Upper lobe of left lung (tissue), 6 donors: ENCODE measurements at regions not wholly inside any gene's neighbourhood (a gene's known extent, or its start where the extent isn't known, plus 50 kb on each side); places are given as distances from the start of the nearest gene placed in this dataset.

Experiments
- ATAC-seq, 2 donors: fragments of 200-7000 bp; cut with Tn5 transposase; one replicate each; pipeline ENCODE4 v1.9.1; 2022; ENCODE audit warnings: mild to moderate bottlenecking in 2 of 2, moderate library complexity in 2 of 2; ENCODE audit not compliant: low FRiP score in 2 of 2
- DNase-seq, 2 donors: peaks; one replicate each; pipeline ENCODE4 v3.0.0-alpha.2; 2019 to 2020
- H3K27ac ChIP-seq, 4 donors: fragments of 200-600 bp; sonication (generic); one replicate each; pipeline ENCODE4 v1.5.1; 2016 to 2019
- H3K27me3 ChIP-seq, 4 donors: fragments of 200-600 bp; sonication (generic); one replicate each; pipeline ENCODE4 v1.5.1; 2017 to 2019
- H3K36me3 ChIP-seq, 4 donors: fragments of 200-600 bp; sonication (generic); one replicate each; pipeline ENCODE4 v1.5.1; 2016 to 2019
- H3K4me1 ChIP-seq, 4 donors: fragments of 200-600 bp; sonication (generic); one replicate each; pipeline ENCODE4 v1.5.1; 2018 to 2019
- H3K4me3 ChIP-seq, 4 donors: fragments of 200-600 bp; sonication (generic); one replicate each; pipeline ENCODE4 v1.5.1; 2017 to 2019; ENCODE audit warnings: mild to moderate bottlenecking in 2 of 4, moderate library complexity in 1 of 4
- H3K9me3 ChIP-seq, 4 donors: fragments of 200-600 bp; sonication (generic); one replicate each; pipeline ENCODE4 v1.5.1; 2018 to 2019
- EP300 ChIP-seq, 4 donors: sonication (generic); formaldehyde crosslinking; IDR thresholded peaks; one replicate each; pipeline ENCODE4 v1.5.1; 2017; ENCODE audit warnings: antibody characterized with exemption in 4 of 4, control low read depth in 2 of 4
- POLR2A ChIP-seq, 4 donors: fragments of 450-650 bp; IDR thresholded peaks; one replicate each; pipeline ENCODE4 v1.5.1; 2016 to 2017; ENCODE audit warnings: antibody characterized with exemption in 4 of 4, mild to moderate bottlenecking in 2 of 4
- POLR2AphosphoS5 ChIP-seq, 2 donors: sonication (generic); formaldehyde crosslinking; IDR thresholded peaks; one replicate each; pipeline ENCODE4 v1.5.1; 2017; ENCODE audit warnings: antibody characterized with exemption in 2 of 2
- WGBS, 2 donors: methylation state at CpG; one replicate each; pipeline ENCODE4 v1.1.5; 2017 to 2018; 5-methylcytosine and 5-hydroxymethylcytosine counted together
- TF ChIP-seq, protein P1 (sequence below), 6 experiments: fragments of 450-650 bp in 4 of 6; fragments of 200-600 bp in 2 of 6; sonication (generic) in 2 of 6; IDR thresholded peaks; one replicate each; pipeline ENCODE4 v1.5.1; 2016 to 2019; ENCODE audit warnings: antibody characterized with exemption in 6 of 6
- donor health status: DM: no; HTN: no; CAD: no; lungs with moderate emphysema.
- donor health status: DM: no; HTN: yes; CAD: no; lungs with severe emphysema.

DNA sequence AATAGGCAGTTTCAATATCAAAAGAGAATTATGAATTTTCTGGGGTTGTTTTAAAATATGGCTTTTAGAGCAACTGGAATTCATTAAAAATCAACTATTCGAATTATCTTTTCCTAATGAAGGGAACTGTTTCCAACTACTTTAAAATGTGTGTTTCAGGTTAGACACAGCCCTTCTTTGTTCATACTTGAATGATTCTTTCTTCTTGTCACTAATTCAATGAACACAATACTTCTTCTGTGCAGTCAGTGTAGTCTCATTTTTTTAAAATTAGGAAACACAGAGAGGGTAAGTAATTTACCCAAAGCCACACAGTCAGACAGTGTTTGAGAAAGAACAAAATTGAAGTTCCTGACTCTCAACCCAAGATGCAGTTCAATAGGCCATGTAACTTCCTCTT is 414.0 kb downstream of the CCDC91 start:
- Histone ChIP-seq H3K27ac (no peak overlapping the region), H3K27me3 (no peaks in the 10 kb centered on the region), H3K4me3 (no peak overlapping the region), H3K9me3 (peaks cover 0 to 19% (median 9%) of the 10 kb centered on the region in 4 donors), H3K4me1 (no peaks in the 10 kb centered on the region), H3K36me3 (no peaks in the 10 kb centered on the region)
- 86 to 95% methylated on average over 1 of the region's 1 CpG for WGBS, 2 donors
- no peak for DNase-seq
- no peak for ATAC-seq
- TF ChIP-seq EP300 (IDR thresholded peaks at IDR 0.05) (no peak), POLR2A (IDR thresholded peaks at IDR 0.05) (no peak), POLR2AphosphoS5 (IDR thresholded peaks at IDR 0.05) (no peak)
- TF ChIP-seq, protein P1, sequence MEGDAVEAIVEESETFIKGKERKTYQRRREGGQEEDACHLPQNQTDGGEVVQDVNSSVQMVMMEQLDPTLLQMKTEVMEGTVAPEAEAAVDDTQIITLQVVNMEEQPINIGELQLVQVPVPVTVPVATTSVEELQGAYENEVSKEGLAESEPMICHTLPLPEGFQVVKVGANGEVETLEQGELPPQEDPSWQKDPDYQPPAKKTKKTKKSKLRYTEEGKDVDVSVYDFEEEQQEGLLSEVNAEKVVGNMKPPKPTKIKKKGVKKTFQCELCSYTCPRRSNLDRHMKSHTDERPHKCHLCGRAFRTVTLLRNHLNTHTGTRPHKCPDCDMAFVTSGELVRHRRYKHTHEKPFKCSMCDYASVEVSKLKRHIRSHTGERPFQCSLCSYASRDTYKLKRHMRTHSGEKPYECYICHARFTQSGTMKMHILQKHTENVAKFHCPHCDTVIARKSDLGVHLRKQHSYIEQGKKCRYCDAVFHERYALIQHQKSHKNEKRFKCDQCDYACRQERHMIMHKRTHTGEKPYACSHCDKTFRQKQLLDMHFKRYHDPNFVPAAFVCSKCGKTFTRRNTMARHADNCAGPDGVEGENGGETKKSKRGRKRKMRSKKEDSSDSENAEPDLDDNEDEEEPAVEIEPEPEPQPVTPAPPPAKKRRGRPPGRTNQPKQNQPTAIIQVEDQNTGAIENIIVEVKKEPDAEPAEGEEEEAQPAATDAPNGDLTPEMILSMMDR (IDR thresholded peaks at IDR 0.05) = no peak

DNA sequence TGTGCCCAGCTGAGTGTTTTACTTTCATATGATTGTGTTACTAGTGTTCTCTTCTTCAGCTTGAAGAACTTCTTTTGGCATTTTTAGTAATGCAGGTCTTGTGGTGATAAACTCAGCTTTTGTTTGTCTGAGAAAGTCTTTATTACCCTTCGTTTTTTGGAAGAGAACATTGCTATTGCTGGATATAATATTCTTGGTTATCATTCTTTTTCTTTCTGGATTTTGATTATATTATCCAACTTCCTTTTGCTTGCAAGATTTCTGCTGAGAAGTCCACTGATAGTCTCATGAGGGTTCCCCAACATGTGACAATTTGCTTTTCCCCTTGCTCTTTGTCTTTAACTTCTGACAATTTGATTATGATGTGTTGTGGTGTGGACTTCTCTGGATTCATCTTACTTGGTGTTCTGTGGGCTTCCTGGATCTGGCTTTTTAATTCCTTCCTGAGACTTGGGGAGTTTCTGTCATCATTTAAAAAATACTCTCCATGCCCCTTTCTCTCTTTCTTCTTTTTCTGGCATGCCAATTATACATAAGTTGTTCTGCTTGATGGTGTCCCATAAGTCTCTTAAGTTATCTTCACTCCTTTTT is 416.8 kb downstream of the CCDC91 start:
- H3K27me3 ChIP-seq = no peaks in the 10 kb centered on the region
- DNase-seq (no peak), ATAC-seq (no peak)
- no peak overlapping the region for H3K27ac ChIP-seq
- 76 to 86% methylated on average over 1 of the region's 1 CpG for WGBS, 2 donors
- H3K9me3 ChIP-seq = peaks cover 0 to 19% (median 9%) of the 10 kb centered on the region in 4 donors
- H3K4me1 ChIP-seq = no peaks in the 10 kb centered on the region
- TF ChIP-seq POLR2AphosphoS5 (IDR thresholded peaks at IDR 0.05) = no peak
- TF ChIP-seq, protein P1 (IDR thresholded peaks at IDR 0.05) = no peak
- TF ChIP-seq POLR2A (IDR thresholded peaks at IDR 0.05) = no peak
- TF ChIP-seq EP300 (IDR thresholded peaks at IDR 0.05) = no peak
- no peak overlapping the region for H3K4me3 ChIP-seq
- H3K36me3 ChIP-seq = no peaks in the 10 kb centered on the region

DNA sequence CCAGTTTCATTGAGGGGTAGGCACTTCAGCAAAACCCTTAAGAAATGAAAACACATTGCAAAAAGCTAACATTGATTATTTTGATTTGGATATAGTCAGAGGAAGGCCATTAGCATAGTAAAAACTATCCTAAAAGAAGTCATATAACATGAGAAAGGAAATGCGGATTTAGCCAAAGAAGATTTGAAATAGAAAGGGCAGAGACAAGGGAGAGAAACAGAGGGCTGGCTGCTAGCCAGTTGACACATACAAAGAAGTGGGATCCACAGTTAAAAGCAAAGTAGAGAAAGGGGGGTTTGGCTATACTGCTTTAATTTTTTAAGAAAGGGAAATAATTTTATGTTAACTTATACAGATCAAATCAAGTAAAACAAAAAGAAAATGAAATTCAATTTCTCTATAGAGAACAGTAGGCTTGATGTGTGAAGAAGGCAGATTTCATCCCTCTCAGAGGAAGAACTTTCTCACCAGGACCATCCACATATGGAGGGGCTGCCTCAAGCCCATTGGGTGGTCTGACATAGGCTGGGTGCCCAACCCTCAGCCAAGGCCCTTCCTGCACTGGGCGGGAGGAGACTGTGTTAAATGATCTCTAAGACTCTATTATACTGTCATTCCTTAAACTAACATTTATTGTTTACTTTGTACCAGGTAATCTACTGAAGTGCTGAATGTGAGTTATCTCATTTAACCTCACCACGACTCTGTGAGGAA is 420.3 kb downstream of the CCDC91 start:
- ATAC-seq = peak in 1 of 2 donors; percentile 54
- Histone ChIP-seq H3K4me3 (no peak overlapping the region), H3K9me3 (peaks cover 0 to 19% (median 9%) of the 10 kb centered on the region in 4 donors), H3K4me1 (no peaks in the 10 kb centered on the region), H3K27ac (no peak overlapping the region), H3K36me3 (no peaks in the 10 kb centered on the region), H3K27me3 (no peaks in the 10 kb centered on the region)
- no peak for DNase-seq
- WGBS, 2 donors = 49 to 58% methylated on average over 3 of the region's 3 CpGs
- TF ChIP-seq, protein P1 (IDR thresholded peaks at IDR 0.05) = no peak
- no peak for TF ChIP-seq EP300 (IDR thresholded peaks at IDR 0.05)
- no peak for TF ChIP-seq POLR2A (IDR thresholded peaks at IDR 0.05)
- no peak for TF ChIP-seq POLR2AphosphoS5 (IDR thresholded peaks at IDR 0.05)

DNA sequence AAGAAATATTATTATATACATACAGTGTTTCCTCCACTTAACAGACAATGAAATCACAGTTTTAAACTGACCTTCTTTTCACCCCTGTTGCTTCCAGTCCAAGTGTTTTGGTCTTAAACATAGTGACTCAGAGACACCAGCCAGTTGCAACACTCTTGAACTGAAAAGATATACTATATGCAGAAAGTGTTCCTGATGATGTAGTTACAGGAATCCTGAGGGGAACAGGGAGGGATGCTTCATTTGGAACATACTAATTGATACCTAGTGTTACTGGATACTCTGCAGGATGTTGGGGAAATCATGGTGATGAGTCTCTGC is 420.8 kb downstream of the CCDC91 start:
- no peaks in the 10 kb centered on the region for H3K36me3 ChIP-seq
- no peak overlapping the region for H3K27ac ChIP-seq
- peaks cover 0 to 19% (median 9%) of the 10 kb centered on the region in 4 donors for H3K9me3 ChIP-seq
- ATAC-seq (peak in 1 of 2 donors; percentile 85), DNase-seq (no peak)
- H3K4me3 ChIP-seq = no peak overlapping the region
- TF ChIP-seq POLR2AphosphoS5 (IDR thresholded peaks at IDR 0.05) (no peak), POLR2A (IDR thresholded peaks at IDR 0.05) (no peak), EP300 (IDR thresholded peaks at IDR 0.05) (no peak)
- TF ChIP-seq, protein P1 (IDR thresholded peaks at IDR 0.05) = no peak
- no peaks in the 10 kb centered on the region for H3K4me1 ChIP-seq
- no peaks in the 10 kb centered on the region for H3K27me3 ChIP-seq

DNA sequence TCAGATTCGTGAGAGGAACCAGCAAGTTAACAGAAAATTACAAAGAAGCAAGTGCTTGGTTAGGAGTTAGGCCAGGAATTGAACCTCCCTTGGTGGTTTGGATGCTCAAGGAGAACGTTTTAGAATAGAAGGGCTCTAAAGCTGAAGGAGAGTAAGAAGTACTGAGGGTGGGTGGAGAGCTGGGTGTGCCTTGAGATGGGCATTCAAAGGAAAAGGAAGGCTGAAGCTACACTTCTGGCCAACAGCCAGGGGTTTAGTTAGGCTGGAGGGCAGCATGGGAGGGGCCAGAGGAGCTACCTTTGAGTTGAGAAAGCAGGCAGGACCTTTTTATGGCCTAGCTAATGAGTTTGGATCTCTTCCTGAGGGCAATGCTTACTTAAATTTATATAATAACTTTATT is 421.2 kb downstream of the CCDC91 start:
- H3K27ac ChIP-seq = no peak overlapping the region
- no peaks in the 10 kb centered on the region for H3K36me3 ChIP-seq
- H3K9me3 ChIP-seq = peaks cover 0 to 19% (median 9%) of the 10 kb centered on the region in 4 donors
- H3K27me3 ChIP-seq = no peaks in the 10 kb centered on the region
- H3K4me1 ChIP-seq = no peaks in the 10 kb centered on the region
- H3K4me3 ChIP-seq = no peak overlapping the region
- TF ChIP-seq, protein P1 (IDR thresholded peaks at IDR 0.05) = no peak
- peak in 1 of 2 donors; percentile 44 for ATAC-seq
- WGBS, 2 donors = 49 to 63% methylated on average over 2 of the region's 2 CpGs
- DNase-seq = no peak
